Superior temporal gyrus (tissue), 1 donor: ENCODE measurements at regions not wholly inside any gene's neighbourhood (a gene's known extent, or its start where the extent isn't known, plus 50 kb on each side); places are given as distances from the start of the nearest gene placed in this dataset.

Experiments used
- DNase-seq: peaks from one replicate; pipeline ENCODE4 v3.0.0-alpha.2; 2016; ENCODE audit errors: extremely low spot score

- no peak for DNase-seq
Measured at GRCh38 chr4:27267339-27267969, 406.8 kb downstream of the STIM2 start.

- DNase-seq = no peak
Measured at GRCh38 chr4:27267970-27268355, 407.3 kb downstream of the STIM2 start.

GRCh38 chr4:27270435-27270834 is 409.8 kb downstream of the STIM2 start:
- no peak for DNase-seq

GRCh38 chr4:27271555-27271954 is 410.9 kb downstream of the STIM2 start:
- DNase-seq = no peak

GRCh38 chr4:27272217-27272616 is 411.6 kb downstream of the STIM2 start:
- no peak for DNase-seq

- DNase-seq = no peak
Measured at GRCh38 chr4:27276307-27277073, 415.8 kb downstream of the STIM2 start.

GRCh38 chr4:27278615-27279375 is 418.2 kb downstream of the STIM2 start:
- DNase-seq = no peak

GRCh38 chr4:27288496-27288895 is 427.9 kb downstream of the STIM2 start:
- no peak for DNase-seq

GRCh38 chr4:27289704-27290103 is 429.1 kb downstream of the STIM2 start:
- DNase-seq = no peak

- no peak for DNase-seq
Measured at GRCh38 chr4:27293831-27294230, 433.2 kb downstream of the STIM2 start.

- DNase-seq = no peak
Measured at GRCh38 chr4:27304751-27305150, 444.1 kb downstream of the STIM2 start.

- DNase-seq = no peak
Measured at GRCh38 chr4:27305246-27305645, 444.6 kb downstream of the STIM2 start.

- DNase-seq = no peak
Measured at GRCh38 chr4:27308379-27308778, 447.7 kb downstream of the STIM2 start.

- DNase-seq = no peak
Measured at GRCh38 chr4:27315625-27316024, 455.0 kb downstream of the STIM2 start.

GRCh38 chr4:27316176-27316575 is 455.5 kb downstream of the STIM2 start:
- DNase-seq = no peak

- peak; percentile 45 for DNase-seq
Measured at GRCh38 chr4:27318740-27319139, 458.1 kb downstream of the STIM2 start.

- no peak for DNase-seq
Measured at GRCh38 chr4:27326991-27327390, 466.4 kb downstream of the STIM2 start.

- no peak for DNase-seq
Measured at GRCh38 chr4:27327421-27328181, 467.0 kb downstream of the STIM2 start.

- DNase-seq = no peak
Measured at GRCh38 chr4:27338530-27338929, 477.9 kb downstream of the STIM2 start.

- no peak for DNase-seq
Measured at GRCh38 chr4:27343411-27343810, 482.8 kb downstream of the STIM2 start.

GRCh38 chr4:27350161-27350560 is 489.5 kb downstream of the STIM2 start:
- DNase-seq = no peak

- peak; percentile 73 for DNase-seq
Measured at GRCh38 chr4:27357283-27357682, 496.6 kb downstream of the STIM2 start.
